Neural cell (in vitro differentiated cells): ENCODE measurements at regions not wholly inside any gene's neighbourhood (a gene's known extent, or its start where the extent isn't known, plus 50 kb on each side); places are given as distances from the start of the nearest gene placed in this dataset.

ENCODE experiments used
- CTCF ChIP-seq: fragments of 450-650 bp; IDR thresholded peaks from 2 replicates; pipeline ENCODE4 v1.5.1; 2014; ENCODE audit warnings: antibody characterized with exemption, mild to moderate bottlenecking, moderate library complexity; ENCODE audit not compliant: poor library complexity, severe bottlenecking
- EP300 ChIP-seq: fragments of 450-650 bp; conservative IDR thresholded peaks from 2 replicates; pipeline ENCODE4 v1.6.1; 2014; ENCODE audit warnings: antibody characterized with exemption, mild to moderate bottlenecking, moderate library complexity; ENCODE audit not compliant: poor library complexity, severe bottlenecking
- EZH2 ChIP-seq: fragments of 200-600, 300-800 bp; shearing (Covaris generic), sonication (generic); IDR thresholded peaks from 2 replicates; pipeline ENCODE4 v1.6.1; 2014; ENCODE audit warnings: antibody characterized with exemption, low read length, borderline replicate concordance, mild to moderate bottlenecking; ENCODE audit not compliant: insufficient read depth, poor library complexity, severe bottlenecking
- MXI1 ChIP-seq: fragments of 450-650 bp; conservative IDR thresholded peaks from 2 replicates; pipeline ENCODE4 v1.6.1; 2014; ENCODE audit warnings: antibody characterized with exemption, mild to moderate bottlenecking; ENCODE audit not compliant: poor library complexity, severe bottlenecking
- POLR2AphosphoS5 ChIP-seq: IDR thresholded peaks from 2 replicates; pipeline ENCODE4 v1.6.1; 2012
- SMC3 ChIP-seq: fragments of 450-650 bp; conservative IDR thresholded peaks from 2 replicates; pipeline ENCODE4 v1.6.1; 2014; ENCODE audit warnings: antibody characterized with exemption, mild to moderate bottlenecking, moderate library complexity; ENCODE audit not compliant: poor library complexity
- TAF1 ChIP-seq: IDR thresholded peaks from 2 replicates; pipeline ENCODE4 v1.6.1; 2012; ENCODE audit warnings: low read depth

- TF ChIP-seq TAF1 (no peak), EZH2 (no peak), CTCF (no peak), EP300 (no peak), POLR2AphosphoS5 (no peak), SMC3 (no peak), MXI1 (no peak)
Observed at GRCh38 chr3:152742368-152743347, 92.3 kb upstream of the P2RY1 start.
